Upper lobe of left lung (tissue), 4 donors: ENCODE measurements at regions not wholly inside any gene's neighbourhood (a gene's known extent, or its start where the extent isn't known, plus 50 kb on each side); places are given as distances from the start of the nearest gene placed in this dataset.

Source experiments
- POLR2A ChIP-seq, 4 donors: fragments of 450-650 bp; IDR thresholded peaks; one replicate each; pipeline ENCODE4 v1.5.1; 2016 to 2017; ENCODE audit warnings: antibody characterized with exemption in 4 of 4, mild to moderate bottlenecking in 2 of 4
- POLR2AphosphoS5 ChIP-seq, 2 donors: sonication (generic); formaldehyde crosslinking; IDR thresholded peaks; one replicate each; pipeline ENCODE4 v1.5.1; 2017; ENCODE audit warnings: antibody characterized with exemption in 2 of 2
- TF ChIP-seq, protein P1 (sequence below), 6 experiments: fragments of 450-650 bp in 4 of 6; fragments of 200-600 bp in 2 of 6; sonication (generic) in 2 of 6; IDR thresholded peaks; one replicate each; pipeline ENCODE4 v1.5.1; 2016 to 2019; ENCODE audit warnings: antibody characterized with exemption in 6 of 6

DNA sequence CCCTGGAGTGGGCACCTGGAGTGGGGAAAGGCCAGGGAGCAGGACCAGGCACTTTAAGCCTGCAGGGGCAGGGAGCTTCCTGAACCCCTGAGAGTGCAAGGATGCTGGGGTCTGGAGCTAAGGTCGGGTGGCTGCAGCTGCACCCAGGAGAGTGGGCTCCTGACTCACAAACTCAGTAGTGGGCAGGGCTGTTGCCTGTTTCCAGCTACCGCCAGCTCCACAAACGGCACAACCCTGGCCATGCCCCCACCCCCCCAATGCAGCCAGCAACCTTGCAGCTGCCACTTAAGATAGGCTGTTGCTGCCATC, 688.8 kb downstream of the NYAP2 start:
- TF ChIP-seq, protein P1, sequence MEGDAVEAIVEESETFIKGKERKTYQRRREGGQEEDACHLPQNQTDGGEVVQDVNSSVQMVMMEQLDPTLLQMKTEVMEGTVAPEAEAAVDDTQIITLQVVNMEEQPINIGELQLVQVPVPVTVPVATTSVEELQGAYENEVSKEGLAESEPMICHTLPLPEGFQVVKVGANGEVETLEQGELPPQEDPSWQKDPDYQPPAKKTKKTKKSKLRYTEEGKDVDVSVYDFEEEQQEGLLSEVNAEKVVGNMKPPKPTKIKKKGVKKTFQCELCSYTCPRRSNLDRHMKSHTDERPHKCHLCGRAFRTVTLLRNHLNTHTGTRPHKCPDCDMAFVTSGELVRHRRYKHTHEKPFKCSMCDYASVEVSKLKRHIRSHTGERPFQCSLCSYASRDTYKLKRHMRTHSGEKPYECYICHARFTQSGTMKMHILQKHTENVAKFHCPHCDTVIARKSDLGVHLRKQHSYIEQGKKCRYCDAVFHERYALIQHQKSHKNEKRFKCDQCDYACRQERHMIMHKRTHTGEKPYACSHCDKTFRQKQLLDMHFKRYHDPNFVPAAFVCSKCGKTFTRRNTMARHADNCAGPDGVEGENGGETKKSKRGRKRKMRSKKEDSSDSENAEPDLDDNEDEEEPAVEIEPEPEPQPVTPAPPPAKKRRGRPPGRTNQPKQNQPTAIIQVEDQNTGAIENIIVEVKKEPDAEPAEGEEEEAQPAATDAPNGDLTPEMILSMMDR (IDR thresholded peaks at IDR 0.05), result no peak
- TF ChIP-seq POLR2A (IDR thresholded peaks at IDR 0.05) (no peak), POLR2AphosphoS5 (IDR thresholded peaks at IDR 0.05) (no peak)
